Posterior cingulate gyrus (tissue), 11 donors: ENCODE measurements at regions not wholly inside any gene's neighbourhood (a gene's known extent, or its start where the extent isn't known, plus 50 kb on each side); places are given as distances from the start of the nearest gene placed in this dataset.
A peak's percentile ranks its signal among the peaks of the same experiment; 100 is the strongest.
"Not testable (repeated sequence)": the region's sequence is repeated elsewhere in the genome, so short reads cannot be mapped to it uniquely, and the experiment has no call there.

Experiments
- DNase-seq, 10 donors: peaks; one replicate each; pipeline versions ENCODE4 v3.0.0 to v3.0.0-alpha.2; 2020 to 2021; ENCODE audit warnings: mixed read lengths in 3 of 10
- intact Hi-C: fragments of 100-400 bp; cut with DNase I; formaldehyde crosslinking; loops from one replicate; pipeline ENCODE4 v1.15.1; 2023

DNA sequence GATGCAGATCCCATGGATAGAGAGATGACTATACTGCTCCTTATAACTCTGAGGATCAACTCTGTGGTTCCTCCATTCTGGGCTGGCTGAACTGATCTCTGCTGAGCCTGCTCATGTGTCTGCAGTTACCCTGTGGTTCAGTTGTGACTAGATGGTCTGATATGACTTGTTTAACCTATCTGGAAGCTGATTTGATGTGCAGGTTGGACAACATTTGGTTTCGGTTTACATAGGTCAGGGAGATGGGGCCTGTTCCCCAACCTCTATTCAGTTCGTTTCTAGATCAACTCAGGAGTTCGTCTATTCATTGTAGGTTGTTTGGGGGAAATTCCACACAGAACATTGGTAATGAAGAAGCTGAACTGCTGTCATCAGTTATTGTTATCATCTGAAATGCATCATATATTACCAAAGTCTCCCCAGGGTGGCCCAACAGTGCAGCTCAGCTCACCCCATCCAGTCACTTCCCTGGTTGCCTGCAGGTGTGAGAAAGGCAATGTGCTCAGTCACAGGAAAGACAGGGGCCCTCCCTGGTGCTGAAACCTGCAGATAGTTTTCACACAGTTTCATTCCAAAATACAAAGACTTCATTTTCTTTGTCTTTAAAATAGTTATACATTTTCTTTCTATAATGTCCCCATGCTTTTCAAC, 415.0 kb downstream of the RPIA start:
- intact Hi-C loops, DNase-seq: not testable (repeated sequence)

DNA sequence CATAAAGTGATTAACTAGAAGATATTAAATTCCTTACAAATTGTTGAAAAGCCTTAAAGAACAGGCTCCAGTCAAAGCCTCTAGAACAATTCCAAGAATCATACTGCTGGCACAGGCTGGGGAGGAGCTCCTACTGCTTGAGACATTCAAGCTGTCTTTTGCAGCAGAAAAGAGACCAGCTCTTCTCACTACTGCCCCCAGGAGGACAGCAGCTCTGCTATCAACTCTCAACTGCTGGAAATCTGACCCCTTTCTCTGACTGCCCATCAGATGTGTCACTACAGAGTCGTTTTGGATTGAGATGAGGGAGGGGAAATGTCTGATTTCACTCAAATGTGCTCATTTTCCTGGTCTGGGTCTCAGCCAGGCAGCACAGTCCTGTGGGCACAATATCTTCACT, 421.0 kb downstream of the RPIA start:
- DNase-seq, intact Hi-C loops: not testable (repeated sequence)

DNA sequence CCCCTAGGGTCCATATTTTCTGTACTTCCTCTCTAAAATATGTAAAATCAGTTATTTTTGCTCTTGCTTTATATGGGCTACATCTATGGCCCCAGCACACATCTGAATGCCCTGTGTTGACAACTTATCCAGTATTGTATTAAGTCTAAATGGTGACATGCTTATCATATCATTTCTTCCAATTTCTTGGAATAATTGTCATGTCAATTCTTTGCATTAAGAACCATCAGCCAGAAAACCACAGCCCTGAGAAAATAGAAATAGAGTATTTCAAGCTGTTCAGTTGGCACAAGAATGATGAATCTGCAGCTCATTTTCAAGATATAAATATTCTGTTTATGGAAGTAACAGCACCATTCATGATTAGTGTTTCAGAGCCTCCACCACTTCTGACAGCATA, 421.8 kb downstream of the RPIA start:
- intact Hi-C loops, DNase-seq: not testable (repeated sequence)

DNA sequence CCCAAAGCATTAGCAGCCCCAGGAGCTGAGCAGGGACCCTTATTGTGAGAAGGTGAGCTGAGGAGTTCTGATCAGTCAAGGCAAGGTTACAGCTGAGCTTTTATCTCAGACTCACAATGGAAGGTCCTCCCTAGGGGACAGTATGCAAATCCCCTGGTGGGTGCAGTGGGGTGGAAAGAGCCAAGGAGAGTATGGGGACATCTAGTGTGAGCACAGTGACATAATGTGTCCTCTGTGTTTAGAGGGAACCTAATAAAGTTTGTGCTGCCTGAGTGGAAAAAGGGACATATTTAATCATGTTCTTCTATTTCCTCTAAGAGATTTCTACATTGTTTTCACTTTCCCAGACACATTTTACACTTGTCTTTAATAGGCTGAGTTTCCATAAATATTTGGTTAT, 438.0 kb downstream of the RPIA start:
- intact Hi-C loops, DNase-seq: not testable (repeated sequence)

DNA sequence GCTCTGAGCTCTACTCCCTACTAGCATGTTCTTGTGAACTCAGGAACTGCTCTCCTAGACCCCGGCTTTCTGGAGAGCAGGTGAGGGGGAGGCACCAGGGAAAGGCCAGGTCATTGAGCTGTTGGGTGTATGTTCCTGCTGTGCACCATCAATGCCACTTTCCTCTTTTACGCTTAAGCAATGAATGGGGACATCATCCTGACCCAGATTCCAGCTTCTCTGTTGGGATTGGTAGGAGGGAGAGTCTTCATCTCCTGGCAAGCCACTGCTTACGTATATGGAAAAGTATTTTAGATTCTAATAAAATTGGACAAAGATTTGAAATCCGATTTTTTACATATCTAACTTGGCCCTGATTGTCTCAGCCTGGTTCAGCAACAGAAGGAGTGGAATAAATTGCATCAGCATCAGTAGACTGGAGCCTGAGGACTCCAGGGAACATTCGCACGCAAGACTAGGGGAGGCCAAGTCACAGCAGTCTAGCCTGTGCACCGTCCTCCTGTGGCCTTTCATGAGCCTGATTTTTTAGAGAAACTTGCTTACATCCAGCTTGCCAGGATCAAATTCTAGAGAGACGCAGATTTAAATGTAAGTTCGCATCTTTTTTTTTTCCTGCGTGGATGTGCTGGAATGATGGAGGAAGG, 439.3 kb downstream of the RPIA start:
- DNase-seq, intact Hi-C loops: not testable (repeated sequence)

DNA sequence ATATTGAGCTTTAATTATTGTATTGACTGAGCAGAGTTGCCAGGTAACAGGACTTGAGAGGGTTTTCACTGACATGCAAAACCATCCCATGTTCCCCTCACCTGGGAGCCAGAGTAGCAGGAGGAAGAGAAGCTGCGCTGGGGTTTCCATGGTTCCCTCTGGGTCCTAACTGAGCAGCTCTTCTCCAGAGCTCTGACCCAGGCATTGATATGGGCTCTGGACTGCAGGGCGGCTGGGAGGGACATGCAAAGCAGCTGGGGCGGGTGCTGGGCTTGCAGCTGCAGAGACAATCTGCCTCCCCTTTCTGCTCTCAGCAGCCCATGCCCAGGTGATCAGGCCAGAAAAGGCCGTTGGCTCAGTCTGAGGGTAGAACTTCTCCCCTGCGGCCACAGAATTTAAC, 451.5 kb downstream of the RPIA start:
- intact Hi-C loops: not testable (repeated sequence)
- peak in 1 of 10 donors; percentile 30 for DNase-seq

DNA sequence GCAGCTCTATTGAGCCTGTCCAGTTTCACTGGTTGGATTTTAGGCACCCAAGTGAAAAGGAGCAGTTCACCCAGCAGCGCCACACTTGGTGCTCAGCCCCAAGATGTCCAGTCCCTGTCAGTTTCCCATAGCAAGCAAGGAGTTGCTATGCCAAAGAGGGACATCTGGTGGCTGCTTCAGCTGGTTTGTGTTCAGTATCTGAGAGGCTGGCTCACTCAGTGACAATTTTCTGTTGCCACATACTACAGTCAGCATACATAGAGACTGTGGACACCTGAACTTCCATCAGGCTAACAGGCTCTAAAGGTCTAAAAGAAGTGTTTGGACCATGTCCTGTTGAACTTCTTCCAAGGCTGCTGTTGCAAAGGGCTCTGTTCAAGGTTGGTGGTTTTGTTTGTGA, 453.9 kb downstream of the RPIA start:
- intact Hi-C loops, DNase-seq: not testable (repeated sequence)

DNA sequence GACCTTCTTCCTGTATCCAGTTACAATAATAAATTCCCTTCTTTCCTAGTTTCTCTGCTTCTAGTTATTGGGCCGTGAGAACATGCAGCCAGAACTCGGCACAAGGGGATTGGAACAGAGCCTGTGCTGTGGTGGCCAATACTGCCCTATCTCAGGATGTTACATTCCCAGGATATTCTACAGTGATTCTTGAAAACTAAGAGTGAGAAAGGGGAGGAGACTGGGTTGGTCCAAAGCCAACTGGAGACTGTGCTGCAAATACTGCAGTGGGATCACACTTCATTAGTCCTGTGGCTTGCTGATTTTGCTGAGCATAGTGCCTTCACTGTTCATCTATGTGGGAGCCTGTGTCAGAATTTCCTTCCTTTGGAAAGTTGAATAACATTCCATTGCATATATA, 456.8 kb downstream of the RPIA start:
- DNase-seq, intact Hi-C loops: not testable (repeated sequence)

DNA sequence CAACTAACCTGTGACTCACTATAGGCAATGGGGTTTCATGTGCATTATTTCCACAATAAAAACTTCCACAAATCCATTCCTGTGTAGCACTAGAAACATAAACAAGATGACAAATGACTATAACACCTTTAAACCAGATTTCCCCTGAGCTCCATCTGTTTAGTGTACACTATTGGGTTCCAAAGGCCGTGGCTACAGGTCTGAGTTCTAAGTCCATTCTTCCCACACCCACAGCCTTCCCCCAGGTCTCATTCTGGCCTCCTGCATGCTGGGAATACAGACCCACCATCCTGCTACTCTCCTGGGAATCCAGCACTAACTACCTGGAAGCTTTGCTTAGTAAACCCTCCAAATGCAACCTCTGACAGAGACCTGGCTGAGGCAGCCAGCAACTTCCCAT, 460.2 kb downstream of the RPIA start:
- intact Hi-C loops: loop anchor here (5.0 kb wide), 1 partner anchor 274 kb away; no protein-coding TSS in a partner anchor

DNA sequence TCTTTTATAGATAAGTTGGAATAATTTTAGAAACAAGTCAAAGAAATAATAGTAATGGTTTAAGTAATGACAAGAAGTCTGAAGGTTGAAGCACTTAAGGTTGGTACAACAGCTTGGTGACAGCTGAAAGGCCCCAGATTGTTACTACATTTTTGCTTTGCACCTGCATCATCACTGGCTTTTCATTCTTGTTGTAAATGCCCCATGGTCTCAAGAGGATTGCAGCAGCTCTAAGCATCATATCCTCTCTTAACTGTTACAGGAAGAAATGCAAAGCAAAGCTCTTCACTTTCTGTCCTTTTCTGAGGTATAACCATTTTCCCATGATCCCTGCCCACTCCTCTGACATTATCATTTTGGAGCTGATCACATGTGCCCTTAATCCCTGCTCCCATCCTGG, 461.0 kb downstream of the RPIA start:
- DNase-seq: not testable (repeated sequence)
- intact Hi-C loops: loop anchor here (5.0 kb wide), 1 partner anchor 275 kb away; no protein-coding TSS in a partner anchor

More for the DNA sequence above, 460.2 kb downstream of the RPIA start:
- not testable (repeated sequence) for DNase-seq

DNA sequence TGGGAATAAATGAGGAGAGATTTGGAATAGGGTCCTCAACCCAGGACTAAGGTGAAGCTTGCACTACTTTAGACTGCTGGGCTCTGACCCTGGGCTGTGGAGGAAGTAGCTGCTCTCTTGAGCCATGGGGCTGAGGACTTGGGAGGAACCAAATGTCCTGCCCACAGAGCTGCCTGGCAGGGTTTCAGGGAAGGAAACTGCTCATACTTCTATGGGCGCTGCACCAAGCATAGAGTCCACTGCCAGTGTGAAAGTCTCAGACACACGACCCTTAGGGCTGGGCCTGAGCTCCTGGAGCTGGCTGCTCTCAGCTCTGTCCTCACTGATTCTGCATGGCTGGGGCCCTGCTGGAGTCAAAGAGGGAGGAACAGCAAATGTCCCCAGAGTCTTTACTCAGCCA, 461.7 kb downstream of the RPIA start:
- DNase-seq: peak in 1 of 10 donors; percentile 62
- intact Hi-C loops: loop anchor here (5.0 kb wide), 1 partner anchor 276 kb away; no protein-coding TSS in a partner anchor

DNA sequence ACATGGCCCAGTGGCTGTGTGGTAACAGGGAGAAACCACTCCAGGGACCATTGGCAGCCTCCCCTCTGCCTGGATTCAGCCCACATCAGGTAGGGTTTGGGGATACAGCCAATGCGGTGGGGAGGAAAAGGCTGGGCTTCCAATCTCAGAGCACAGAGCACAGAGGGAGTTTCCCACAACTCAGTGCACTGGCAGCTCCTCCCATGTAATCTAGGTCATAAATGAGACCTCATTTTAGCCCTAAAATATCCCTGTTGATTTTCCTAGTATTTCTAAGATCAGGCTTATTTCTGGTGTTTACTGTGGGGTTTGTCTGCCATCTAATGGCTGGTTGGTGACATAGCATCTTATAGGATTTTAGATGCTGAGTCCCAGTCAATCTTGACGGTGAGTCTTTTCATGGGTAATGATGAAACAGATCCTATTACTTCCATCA, 462.8 kb downstream of the RPIA start:
- not testable (repeated sequence) for DNase-seq
- intact Hi-C loops: loop anchor here (5.0 kb wide), 1 partner anchor 277 kb away; no protein-coding TSS in a partner anchor

DNA sequence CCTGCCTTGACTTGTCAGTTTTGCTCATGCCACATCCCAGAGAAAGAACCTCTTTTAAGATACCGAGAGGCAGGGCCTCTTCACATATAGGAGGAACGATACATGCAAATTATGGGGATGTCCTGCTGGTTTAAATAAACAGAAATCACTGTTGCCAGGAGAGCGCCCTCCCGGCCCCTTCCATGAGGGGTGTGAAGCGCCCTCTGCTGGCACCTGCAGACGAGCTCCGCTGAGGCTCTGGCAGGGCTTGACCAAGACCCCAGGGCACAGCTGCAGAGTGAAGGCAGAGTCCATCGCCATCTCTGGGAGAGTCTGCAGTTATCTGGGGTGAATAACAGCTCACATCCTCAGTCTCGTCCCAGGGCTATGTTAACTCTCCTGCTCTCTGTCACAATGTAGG, 468.8 kb downstream of the RPIA start:
- peak in 1 of 10 donors; percentile 24 for DNase-seq
- intact Hi-C loops: not testable (repeated sequence)

DNA sequence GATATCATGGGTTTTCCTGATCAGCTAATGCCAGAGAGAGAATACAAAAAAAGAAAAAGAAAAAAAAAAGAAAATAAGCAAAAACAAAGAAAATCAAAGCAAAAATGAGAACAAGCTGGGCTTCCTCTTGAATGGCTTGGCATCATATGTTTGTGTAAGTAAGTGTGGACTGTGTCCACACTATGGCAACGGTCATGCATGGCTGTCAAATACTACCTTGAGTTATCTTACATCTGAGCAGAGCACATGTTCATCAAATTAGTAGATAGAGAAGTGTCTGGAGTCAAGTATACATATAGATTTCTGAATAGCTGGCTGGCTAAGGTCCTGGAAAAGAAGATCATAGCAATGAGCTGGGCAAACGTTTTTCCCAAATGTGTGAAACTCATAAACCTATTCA, 470.2 kb downstream of the RPIA start:
- intact Hi-C loops: not testable (repeated sequence)

DNA sequence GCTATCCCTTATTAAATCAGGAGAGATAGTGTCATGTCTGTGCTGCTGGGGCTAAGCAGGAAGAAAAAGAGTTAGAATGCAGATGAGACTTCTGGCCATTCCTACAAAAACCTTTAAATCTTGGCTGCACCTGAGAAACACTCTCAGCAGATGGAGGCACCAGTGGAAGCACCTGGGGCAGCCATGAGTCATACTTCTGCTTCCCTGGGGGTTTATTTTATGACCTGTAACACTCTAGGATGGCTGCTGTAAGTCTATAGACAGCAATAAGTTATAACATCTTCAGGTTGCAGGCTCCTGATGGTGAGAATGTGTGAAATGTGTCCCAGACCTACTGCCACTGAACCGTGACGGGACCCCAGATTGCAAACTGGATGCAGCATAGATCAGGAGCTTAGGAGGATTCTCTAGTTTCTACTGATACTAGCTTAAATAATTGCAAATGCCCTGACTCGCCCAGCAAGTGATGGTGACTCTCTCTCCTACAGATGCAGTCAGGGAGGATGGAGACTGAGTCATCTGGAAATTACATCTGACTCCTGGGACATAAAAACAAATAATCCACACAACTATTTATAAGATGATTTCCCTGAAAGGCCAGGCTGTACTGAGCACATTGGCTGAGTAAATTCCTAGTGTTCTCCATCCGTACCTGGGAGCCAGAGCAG, 479.2 kb downstream of the RPIA start:
- DNase-seq, intact Hi-C loops: not testable (repeated sequence)

More for the DNA sequence above, 470.2 kb downstream of the RPIA start:
- DNase-seq: not testable (repeated sequence)

DNA sequence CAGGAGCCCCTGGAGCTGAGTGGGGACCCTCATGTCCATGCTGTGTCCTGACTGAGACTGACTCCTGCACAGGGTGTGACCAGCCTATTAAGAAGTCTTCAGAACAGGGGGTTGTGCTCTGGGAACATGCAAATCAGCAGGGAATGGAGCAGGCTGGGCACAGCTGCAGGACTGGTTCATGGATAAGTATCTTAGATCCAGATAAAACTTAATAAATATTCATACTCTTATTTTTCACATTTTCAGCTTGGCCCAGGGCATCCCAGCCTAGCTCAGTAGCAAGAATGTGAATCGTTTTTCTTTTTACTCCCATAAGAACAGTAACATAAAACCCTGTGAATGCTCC, 479.7 kb downstream of the RPIA start:
- DNase-seq, intact Hi-C loops: not testable (repeated sequence)

DNA sequence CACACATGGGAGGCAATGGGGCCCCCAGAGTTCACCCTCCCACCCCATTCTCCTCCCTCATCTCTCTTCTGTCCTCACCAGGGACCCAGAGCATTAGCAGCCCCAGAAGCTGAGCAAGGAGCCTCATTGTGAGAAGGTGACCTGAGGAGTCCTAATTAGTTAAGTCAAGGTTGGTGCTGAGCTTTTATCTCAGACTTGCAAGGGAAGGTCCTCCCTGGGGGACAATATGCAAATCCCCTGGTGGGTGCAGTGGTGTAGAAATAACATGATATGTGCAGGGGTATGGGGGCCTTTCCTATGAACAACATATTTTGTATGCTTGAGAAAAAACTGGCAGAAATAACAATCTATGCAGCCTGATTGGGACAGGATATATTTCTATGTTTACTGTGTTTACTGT, 485.5 kb downstream of the RPIA start:
- intact Hi-C loops, DNase-seq: not testable (repeated sequence)

DNA sequence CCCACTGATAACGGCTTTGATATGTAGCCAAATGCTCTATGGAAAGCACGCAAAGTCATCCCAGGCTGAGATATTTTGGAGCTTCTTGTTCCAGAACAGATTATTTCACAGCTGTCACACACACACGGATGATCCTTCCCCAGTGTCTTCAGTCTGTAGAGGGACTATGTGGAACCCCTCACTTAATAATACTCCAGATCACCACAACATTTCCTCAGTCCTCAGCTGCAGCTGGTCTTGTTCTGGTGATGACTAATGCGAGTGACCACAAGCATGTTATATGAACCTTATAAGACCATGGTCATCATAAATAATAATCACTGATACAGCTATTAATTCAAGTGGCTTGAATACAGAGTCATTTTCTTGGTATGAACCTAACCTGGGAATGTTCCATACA, 490.7 kb downstream of the RPIA start:
- DNase-seq, intact Hi-C loops: not testable (repeated sequence)

DNA sequence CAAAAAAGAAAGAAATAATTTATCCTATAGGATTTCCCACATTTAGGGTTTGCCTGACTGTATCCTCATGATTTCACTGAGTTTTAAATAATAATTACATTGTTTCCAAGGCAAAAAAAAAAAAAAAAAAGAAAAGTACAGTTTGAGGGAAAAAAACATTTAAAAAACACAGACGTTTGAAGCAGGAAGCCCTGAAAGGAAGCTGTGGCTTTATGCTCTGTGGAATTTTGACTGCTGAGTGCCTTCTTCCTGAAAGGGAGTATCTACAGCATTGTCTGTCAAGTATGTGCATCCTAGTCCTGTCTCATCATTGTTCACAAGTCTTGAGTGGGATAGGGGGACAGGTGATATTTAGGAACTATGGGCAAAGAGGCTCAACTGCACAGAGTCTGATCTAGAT, 493.3 kb downstream of the RPIA start:
- intact Hi-C loops, DNase-seq: not testable (repeated sequence)

DNA sequence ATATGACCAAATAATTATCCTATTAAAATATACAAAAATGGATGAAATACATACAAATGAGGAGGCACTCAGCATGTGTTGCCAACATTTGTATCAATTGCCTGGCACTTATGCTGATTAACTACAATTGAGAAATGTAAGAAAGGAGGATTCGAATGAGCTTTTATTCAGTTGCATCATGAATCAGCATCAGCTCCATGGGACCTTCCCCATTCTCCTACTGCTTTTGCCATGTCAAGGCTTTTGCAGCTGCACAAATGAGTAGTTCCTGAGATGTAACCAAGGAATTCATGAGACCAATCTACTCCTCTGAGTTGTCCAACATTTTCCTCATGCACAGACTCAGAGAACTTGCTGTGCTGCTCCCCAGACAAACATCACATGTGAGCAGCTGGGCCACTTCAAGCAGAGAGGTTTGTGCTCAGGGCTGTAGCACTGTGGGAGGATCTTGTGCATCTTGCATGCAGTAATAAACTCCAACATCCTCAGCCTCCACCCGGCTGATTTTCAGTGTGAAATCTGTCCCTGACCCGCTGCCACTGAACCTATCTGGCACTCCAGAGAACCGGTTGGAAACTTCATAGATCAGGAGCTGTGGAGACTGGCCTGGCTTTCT, 504.3 kb downstream of the RPIA start:
- intact Hi-C loops, DNase-seq: not testable (repeated sequence)

DNA sequence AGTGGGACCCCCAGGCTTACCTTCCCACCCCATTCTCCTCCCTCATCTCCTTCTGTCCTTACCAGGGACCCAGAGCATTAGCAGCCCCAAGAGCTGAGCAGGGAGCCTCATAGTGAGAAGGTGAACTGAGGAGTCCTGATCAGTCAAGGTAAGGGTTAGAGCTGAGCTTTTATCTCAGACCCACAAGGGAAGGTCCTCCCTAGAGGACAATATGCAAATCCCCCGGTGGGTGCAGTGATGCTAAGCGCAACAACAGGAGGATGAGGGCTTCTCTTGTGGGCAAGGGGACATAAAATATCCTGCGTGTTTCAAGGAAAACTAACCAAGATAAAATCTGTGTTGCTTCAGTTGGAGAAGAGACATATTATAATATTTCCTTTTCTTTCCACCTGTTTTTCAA, 505.2 kb downstream of the RPIA start:
- intact Hi-C loops, DNase-seq: not testable (repeated sequence)
